ENCODE measurements at regions not wholly inside any gene's neighbourhood (a gene's known extent, or its start where the extent isn't known, plus 50 kb on each side); places are given as distances from the start of the nearest gene placed in this dataset.

DNA sequence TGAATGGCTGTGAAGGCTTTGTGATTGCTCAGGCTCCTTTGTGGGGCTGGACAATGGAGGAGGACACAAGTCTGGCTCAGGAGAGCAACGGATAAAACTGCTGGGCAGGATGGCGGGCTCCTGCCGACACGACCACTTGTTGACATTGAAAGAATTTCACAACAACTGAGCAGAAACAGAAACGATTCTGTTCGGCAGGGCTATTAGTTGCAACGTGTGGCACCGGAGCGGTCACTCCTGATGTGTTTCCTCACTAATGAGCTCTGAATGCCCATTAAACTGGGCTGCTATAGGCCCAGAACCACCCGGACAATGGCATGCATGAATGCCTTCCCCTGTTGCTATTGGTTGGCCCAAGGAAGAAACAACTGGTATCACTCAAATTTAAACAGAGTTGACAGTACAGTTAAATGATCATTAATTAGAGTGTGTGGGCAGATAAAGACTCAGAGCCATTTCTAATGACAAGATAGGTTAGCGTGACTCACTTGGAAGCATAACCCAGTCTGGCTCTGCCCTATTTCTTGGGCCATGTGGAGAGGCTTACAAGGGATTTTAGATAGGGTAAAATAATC lies 142.9 kb downstream of the ASCL1 start:
- CTCF ChIA-PET (ENCODE audit: low intra/inter-chr PET ratio, low total read pairs), result no interaction called here
- in situ Hi-C loops (cut with HindIII; ENCODE audit: extremely low pct_ligation_motif_present, low pct_unique_long_range_greater_than_20kb), result no loop called here
- Histone ChIP-seq H3K79me2 (ENCODE audit: insufficient read depth, low read length) (no peaks in the 10 kb centered on the region), H2AFZ (ENCODE audit: low read length) (no peak overlapping the region), H4K20me1 (ENCODE audit: insufficient read depth, low read length) (no peaks in the 10 kb centered on the region), H3K9me3 (ENCODE audit: low read length) (no peaks in the 10 kb centered on the region), H3K36me3 (replicated peaks in 1 of 2; ENCODE audit: control insufficient read depth in 1 of 2, insufficient read depth in 2 of 2, low read length in 2 of 2) (no peaks in the 10 kb centered on the region), H3K4me2 (ENCODE audit: low read depth, low read length) (no peak overlapping the region), H3K9ac (ENCODE audit: insufficient read depth, low read depth, low read length) (no peak overlapping the region), H3K4me1 (ENCODE audit: insufficient read depth, low read length) (no peaks in the 10 kb centered on the region), H3K27me3 (ENCODE audit: control insufficient read depth in 1 of 2, insufficient read depth in 2 of 2, low read length in 2 of 2) (no peaks in the 10 kb centered on the region), H3K4me3 (replicated peaks in 1 of 3; ENCODE audit: insufficient read depth in 1 of 3, low read depth in 2 of 3, low read length in 3 of 3) (no peak overlapping the region), H3K27ac (ENCODE audit: extremely low read length, insufficient read depth, low read length) (no peak overlapping the region)
- ATAC-seq (no peak), FAIRE-seq (no peak), DNase-seq (ENCODE audit: low spot score) (no peak)
- TF ChIP-seq ZNF124 (CRISPR knock-in tag; IDR thresholded peaks at IDR 0.05) (0 out of 2 replicates have a peak, but pooled peaks have one; percentile 56), ZNF260 (CRISPR knock-in tag; IDR thresholded peaks at IDR 0.05; ENCODE audit: borderline replicate concordance, low read depth) (no peak)
- no TSS peak for BruUV-seq (replicated peaks)
- intact Hi-C loops (cut with micrococcal nuclease; ENCODE audit: unreplicated experiment), result no loop called here
- 0% methylated on average over 11 of the region's 11 CpGs for WGBS (ENCODE audit: low lambda C conversion rate)
- POLR2A ChIA-PET, result no interaction called here

DNA sequence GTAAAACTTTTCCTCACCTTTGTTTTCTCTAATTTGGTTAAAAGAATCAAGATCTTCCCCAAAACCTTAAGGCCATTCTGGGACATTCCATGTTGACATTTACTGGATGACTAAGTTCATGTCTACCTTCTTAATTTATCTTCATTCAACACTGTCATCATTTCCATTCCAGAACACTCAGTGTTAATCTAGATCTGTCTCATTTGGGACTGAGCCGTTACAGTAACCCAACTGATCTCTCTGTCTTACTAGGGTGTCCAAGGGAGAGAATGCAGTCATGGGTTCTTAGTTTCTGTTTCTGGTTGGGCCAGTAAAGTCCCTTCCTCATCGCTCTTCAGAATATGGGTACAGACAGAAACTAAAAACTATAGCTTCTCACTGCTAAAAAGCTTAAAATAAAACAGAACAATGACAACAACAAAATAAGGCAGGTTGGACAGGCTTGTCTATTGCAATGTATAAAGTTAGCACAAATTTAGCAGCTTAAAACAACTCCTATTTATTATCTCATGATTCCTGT lies 144.8 kb downstream of the ASCL1 start:
- POLR2A ChIA-PET, result no interaction called here
- in situ Hi-C loops (cut with HindIII; ENCODE audit: extremely low pct_ligation_motif_present, low pct_unique_long_range_greater_than_20kb) (no loop called here), intact Hi-C loops (cut with micrococcal nuclease; ENCODE audit: unreplicated experiment) (no loop called here)
- ATAC-seq, result no peak
- H3K4me3 ChIP-seq (replicated peaks in 1 of 3; ENCODE audit: insufficient read depth in 1 of 3, low read depth in 2 of 3, low read length in 3 of 3), result no peak overlapping the region
- CTCF ChIA-PET (ENCODE audit: low intra/inter-chr PET ratio, low total read pairs), result no interaction called here
- no peak overlapping the region for H3K4me2 ChIP-seq (ENCODE audit: low read depth, low read length)
- no peaks in the 10 kb centered on the region for H3K79me2 ChIP-seq (ENCODE audit: insufficient read depth, low read length)
- FAIRE-seq, result no peak
- H4K20me1 ChIP-seq (ENCODE audit: insufficient read depth, low read length), result no peaks in the 10 kb centered on the region
- no TSS peak for BruUV-seq (replicated peaks)
- H3K9me3 ChIP-seq (ENCODE audit: low read length), result no peaks in the 10 kb centered on the region
- H2AFZ ChIP-seq (ENCODE audit: low read length), result no peak overlapping the region
- no peaks in the 10 kb centered on the region for H3K4me1 ChIP-seq (ENCODE audit: insufficient read depth, low read length)
- H3K27ac ChIP-seq (ENCODE audit: extremely low read length, insufficient read depth, low read length), result no peak overlapping the region
- no peaks in the 10 kb centered on the region for H3K27me3 ChIP-seq (ENCODE audit: control insufficient read depth in 1 of 2, insufficient read depth in 2 of 2, low read length in 2 of 2)
- H3K9ac ChIP-seq (ENCODE audit: insufficient read depth, low read depth, low read length), result no peak overlapping the region
- WGBS (ENCODE audit: low lambda C conversion rate), result 13% methylated on average over 2 of the region's 2 CpGs
- no peak for DNase-seq (ENCODE audit: low spot score)
- no peaks in the 10 kb centered on the region for H3K36me3 ChIP-seq (replicated peaks in 1 of 2; ENCODE audit: control insufficient read depth in 1 of 2, insufficient read depth in 2 of 2, low read length in 2 of 2)
- TF ChIP-seq KDM4B (CRISPR knock-in tag; IDR thresholded peaks at IDR 0.05) (no peak), RFXANK (CRISPR knock-in tag; IDR thresholded peaks at IDR 0.05) (no peak), ZNF124 (CRISPR knock-in tag; IDR thresholded peaks at IDR 0.05) (no peak), U2AF2 (IDR thresholded peaks at IDR 0.05; ENCODE audit: low read depth, low read length) (no peak), SIN3A (IDR thresholded peaks at IDR 0.05; ENCODE audit: borderline replicate concordance, low read depth, low read length) (no peak), ZNF550 (CRISPR knock-in tag; IDR thresholded peaks at IDR 0.05; ENCODE audit: borderline replicate concordance) (no peak), SMC3 (IDR thresholded peaks at IDR 0.05; ENCODE audit: low read length) (no peak), ZNF350 (CRISPR knock-in tag; IDR thresholded peaks at IDR 0.05; ENCODE audit: borderline replicate concordance, low read depth) (no peak), NCOR1 (IDR thresholded peaks at IDR 0.05; ENCODE audit: borderline replicate concordance, low read length) (no peak), ZFP82 (CRISPR knock-in tag; IDR thresholded peaks at IDR 0.05; ENCODE audit: borderline replicate concordance) (no peak), SETDB1 (CRISPR knock-in tag; IDR thresholded peaks at IDR 0.05; ENCODE audit: borderline replicate concordance) (no peak), MBNL3 (CRISPR knock-in tag; conservative IDR thresholded peaks at IDR 0.05) (no peak), SMYD3 (CRISPR knock-in tag; IDR thresholded peaks at IDR 0.05) (no peak), ZNF530 (CRISPR knock-in tag; IDR thresholded peaks at IDR 0.05; ENCODE audit: low read depth) (no peak), ZNF775 (CRISPR knock-in tag; IDR thresholded peaks at IDR 0.05; ENCODE audit: borderline replicate concordance) (no peak)
- TF ChIP-seq, protein P1, sequence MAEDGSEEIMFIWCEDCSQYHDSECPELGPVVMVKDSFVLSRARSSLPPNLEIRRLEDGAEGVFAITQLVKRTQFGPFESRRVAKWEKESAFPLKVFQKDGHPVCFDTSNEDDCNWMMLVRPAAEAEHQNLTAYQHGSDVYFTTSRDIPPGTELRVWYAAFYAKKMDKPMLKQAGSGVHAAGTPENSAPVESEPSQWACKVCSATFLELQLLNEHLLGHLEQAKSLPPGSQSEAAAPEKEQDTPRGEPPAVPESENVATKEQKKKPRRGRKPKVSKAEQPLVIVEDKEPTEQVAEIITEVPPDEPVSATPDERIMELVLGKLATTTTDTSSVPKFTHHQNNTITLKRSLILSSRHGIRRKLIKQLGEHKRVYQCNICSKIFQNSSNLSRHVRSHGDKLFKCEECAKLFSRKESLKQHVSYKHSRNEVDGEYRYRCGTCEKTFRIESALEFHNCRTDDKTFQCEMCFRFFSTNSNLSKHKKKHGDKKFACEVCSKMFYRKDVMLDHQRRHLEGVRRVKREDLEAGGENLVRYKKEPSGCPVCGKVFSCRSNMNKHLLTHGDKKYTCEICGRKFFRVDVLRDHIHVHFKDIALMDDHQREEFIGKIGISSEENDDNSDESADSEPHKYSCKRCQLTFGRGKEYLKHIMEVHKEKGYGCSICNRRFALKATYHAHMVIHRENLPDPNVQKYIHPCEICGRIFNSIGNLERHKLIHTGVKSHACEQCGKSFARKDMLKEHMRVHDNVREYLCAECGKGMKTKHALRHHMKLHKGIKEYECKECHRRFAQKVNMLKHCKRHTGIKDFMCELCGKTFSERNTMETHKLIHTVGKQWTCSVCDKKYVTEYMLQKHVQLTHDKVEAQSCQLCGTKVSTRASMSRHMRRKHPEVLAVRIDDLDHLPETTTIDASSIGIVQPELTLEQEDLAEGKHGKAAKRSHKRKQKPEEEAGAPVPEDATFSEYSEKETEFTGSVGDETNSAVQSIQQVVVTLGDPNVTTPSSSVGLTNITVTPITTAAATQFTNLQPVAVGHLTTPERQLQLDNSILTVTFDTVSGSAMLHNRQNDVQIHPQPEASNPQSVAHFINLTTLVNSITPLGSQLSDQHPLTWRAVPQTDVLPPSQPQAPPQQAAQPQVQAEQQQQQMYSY (CRISPR knock-in tag; IDR thresholded peaks at IDR 0.05), result no peak
